GM23338 (cell line): ENCODE measurements at regions not wholly inside any gene's neighbourhood (a gene's known extent, or its start where the extent isn't known, plus 50 kb on each side); places are given as distances from the start of the nearest gene placed in this dataset.

ENCODE experiments used
- CREB1 ChIP-seq: fragments of 250-450 bp; sonication (Bioruptor Pico); IDR thresholded peaks from 2 replicates; pipeline ENCODE4 v1.5.0; 2020; ENCODE audit warnings: low read depth, mild to moderate bottlenecking, moderate library complexity
- CTCF ChIP-seq, 2 experiments: fragments of 200-600 bp in 1 of 2; sonication (generic) in 1 of 2; conservative IDR thresholded peaks; 2 replicates each; pipeline versions ENCODE4 v1.5.1 to v1.6.1; 2016 to 2017; ENCODE audit warnings: antibody characterized with exemption in 2 of 2, low read depth in 2 of 2, mild to moderate bottlenecking in 2 of 2, moderate library complexity in 1 of 2
- EZH2 ChIP-seq: fragments of 200-600 bp; sonication (generic); IDR thresholded peaks from one replicate; pipeline ENCODE4 v1.8.0; 2017; ENCODE audit warnings: antibody characterized with exemption, mild to moderate bottlenecking, low read depth; ENCODE audit not compliant: unreplicated experiment
- REST ChIP-seq: IDR thresholded peaks from one replicate; pipeline ENCODE4 v1.6.1; 2018; ENCODE audit warnings: antibody characterized with exemption; ENCODE audit not compliant: unreplicated experiment

- TF ChIP-seq CTCF (conservative IDR thresholded peaks at IDR 0.05; ENCODE audit: low read depth in 2 of 2) (no peak), EZH2 (no peak), CREB1 (CRISPR knock-in tag) (no peak), REST (no peak)
Observed at GRCh38 chr16:86828653-86829052, 250.3 kb downstream of the FOXL1 start.
